NT2/D1 (cell line): ENCODE measurements at regions not wholly inside any gene's neighbourhood (a gene's known extent, or its start where the extent isn't known, plus 50 kb on each side); places are given as distances from the start of the nearest gene placed in this dataset.

Experiments
- YY1 ChIP-seq: IDR thresholded peaks from 2 replicates; pipeline ENCODE4 v1.6.1; 2011; ENCODE audit not compliant: insufficient read length, insufficient read depth
- ZNF274 ChIP-seq: IDR thresholded peaks from 2 replicates; pipeline ENCODE4 v1.6.1; 2011; ENCODE audit warnings: mild to moderate bottlenecking, low read depth, low read length

DNA sequence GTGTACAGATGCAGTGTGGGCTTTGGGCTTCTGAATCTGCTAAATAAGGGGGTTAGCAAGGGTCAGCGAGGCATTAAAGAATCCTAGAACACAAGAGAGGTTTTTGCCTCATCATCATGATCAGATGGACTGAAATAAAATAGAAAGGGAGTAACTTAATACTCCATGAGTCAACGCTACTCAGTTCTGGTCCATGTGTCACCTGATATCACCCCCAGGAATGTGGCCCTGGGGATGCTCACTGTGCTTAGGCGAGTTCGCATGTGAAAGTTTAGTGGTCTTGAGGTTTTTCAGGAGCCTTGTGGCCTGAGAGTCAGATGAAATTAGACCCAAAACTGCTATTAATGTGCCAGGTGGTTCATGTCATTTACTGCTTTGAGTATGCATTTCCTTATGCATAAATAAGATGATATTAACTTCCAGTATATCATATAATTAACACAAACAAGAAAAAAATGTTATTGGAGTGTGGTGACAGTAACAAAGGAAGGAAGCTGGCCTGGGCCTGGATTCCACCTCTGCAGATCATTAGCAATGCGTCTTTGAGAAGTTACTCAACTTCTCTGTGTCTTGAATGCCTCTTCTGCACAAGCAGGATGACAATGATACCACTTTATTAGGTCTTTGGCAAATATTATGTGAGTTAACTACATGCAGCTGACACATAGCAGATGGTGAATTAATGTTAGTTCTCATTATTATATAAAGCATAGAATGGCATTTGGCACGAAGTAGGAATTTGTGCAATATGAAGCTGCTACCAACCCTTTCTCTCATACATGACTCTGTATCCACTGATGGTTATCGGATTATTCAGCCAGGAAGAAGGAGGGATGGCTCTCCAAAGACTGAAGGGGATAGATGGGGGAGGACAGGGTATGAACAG lies 1272.6 kb downstream of the AACS start:
- no peak for TF ChIP-seq ZNF274
- TF ChIP-seq YY1 = no peak
